Prostate gland (tissue), 2 donors: ENCODE measurements at regions not wholly inside any gene's neighbourhood (a gene's known extent, or its start where the extent isn't known, plus 50 kb on each side); places are given as distances from the start of the nearest gene placed in this dataset.

Experiments
- DNase-seq: peaks from one replicate; pipeline ENCODE4 v3.0.0-alpha.2; 2019; ENCODE audit warnings: low spot score
- H3K27ac ChIP-seq, 2 donors: fragments of 200-600 bp; sonication (generic); 2 replicates each; pipeline ENCODE4 v1.5.1; 2017 to 2019
- H3K27me3 ChIP-seq: fragments of 200-600 bp; sonication (generic); replicated peaks from 2 replicates; pipeline ENCODE4 v1.5.1; 2019; ENCODE audit not compliant: insufficient read depth
- H3K36me3 ChIP-seq, 2 donors: fragments of 200-600 bp; sonication (generic); 1 replicate in 1 of 2; 2 replicates in 1 of 2; pipeline versions ENCODE4 v1.5.1 to v1.8.1; 2017 to 2019
- H3K4me1 ChIP-seq: fragments of 200-600 bp; sonication (generic); replicated peaks from 2 replicates; pipeline ENCODE4 v1.5.1; 2019
- H3K4me3 ChIP-seq, 2 donors: fragments of 200-600 bp; sonication (generic); 2 replicates each; pipeline ENCODE4 v1.5.1; 2017 to 2019
- H3K9me3 ChIP-seq: fragments of 200-600 bp; sonication (generic); 2 replicates; pipeline ENCODE4 v1.5.1; 2017
- CTCF ChIP-seq, 4 experiments: fragments of 200-600 bp in 2 of 4; fragments of 450-650 bp in 2 of 4; sonication (generic) in 2 of 4; IDR thresholded peaks; 1 replicate in 3 of 4; 2 replicates in 1 of 4; pipeline ENCODE4 v1.5.1; 2016 to 2019; ENCODE audit warnings: antibody characterized with exemption in 4 of 4, mild to moderate bottlenecking in 2 of 4, moderate library complexity in 2 of 4
- POLR2A ChIP-seq: fragments of 450-650 bp; IDR thresholded peaks from one replicate; pipeline ENCODE4 v1.6.1; 2016; ENCODE audit warnings: antibody characterized with exemption, mild to moderate bottlenecking
- POLR2AphosphoS5 ChIP-seq: sonication (generic); formaldehyde crosslinking; IDR thresholded peaks from one replicate; pipeline ENCODE4 v1.6.1; 2017; ENCODE audit warnings: antibody characterized with exemption
- WGBS: methylation state at CpG from one replicate; pipeline ENCODE4 v1.1.5; 2018; 5-methylcytosine and 5-hydroxymethylcytosine counted together
- intact Hi-C: fragments of 100-400 bp; cut with DNase I; formaldehyde crosslinking; loops from one replicate; pipeline ENCODE4 v1.14.2; 2022

- 32% methylated on average over 4 of the region's 4 CpGs for WGBS
- H3K27ac ChIP-seq = no peak overlapping the region
- no peaks in the 10 kb centered on the region for H3K4me1 ChIP-seq
- intact Hi-C loops = no loop called here
- no peak for TF ChIP-seq POLR2AphosphoS5
- TF ChIP-seq CTCF (IDR thresholded peaks at IDR 0.05) = no peak
- no peak for TF ChIP-seq POLR2A
- no peak for DNase-seq
- H3K36me3 ChIP-seq = no peaks in the 10 kb centered on the region
- no peaks in the 10 kb centered on the region for H3K9me3 ChIP-seq
- H3K4me3 ChIP-seq = no peak overlapping the region
- no peaks in the 10 kb centered on the region for H3K27me3 ChIP-seq
Measured at GRCh38 chr18:24976502-24976901, 375.5 kb downstream of the ZNF521 start.

GRCh38 chr18:24979235-24979634 lies 372.7 kb downstream of the ZNF521 start:
- no peak for TF ChIP-seq POLR2A
- TF ChIP-seq CTCF (IDR thresholded peaks at IDR 0.05) = no peak
- Histone ChIP-seq H3K9me3 (no peaks in the 10 kb centered on the region), H3K36me3 (no peaks in the 10 kb centered on the region), H3K4me3 (no peak overlapping the region), H3K4me1 (no peaks in the 10 kb centered on the region), H3K27ac (no peak overlapping the region), H3K27me3 (no peaks in the 10 kb centered on the region)
- DNase-seq = no peak
- WGBS = 83% methylated on average over 4 of the region's 4 CpGs
- intact Hi-C loops = no loop called here

GRCh38 chr18:24982831-24983230 lies 369.1 kb downstream of the ZNF521 start:
- DNase-seq = no peak
- WGBS = 86% methylated on average over 2 of the region's 2 CpGs
- intact Hi-C loops = no loop called here
- Histone ChIP-seq H3K36me3 (no peaks in the 10 kb centered on the region), H3K27ac (no peak overlapping the region), H3K9me3 (no peaks in the 10 kb centered on the region), H3K4me1 (no peaks in the 10 kb centered on the region), H3K27me3 (no peaks in the 10 kb centered on the region), H3K4me3 (no peak overlapping the region)
- TF ChIP-seq CTCF (IDR thresholded peaks at IDR 0.05) (no peak), POLR2AphosphoS5 (no peak), POLR2A (no peak)

- TF ChIP-seq POLR2A = no peak
- no peak for TF ChIP-seq CTCF (IDR thresholded peaks at IDR 0.05)
- TF ChIP-seq POLR2AphosphoS5 = no peak
- WGBS = 80% methylated on average over 8 of the region's 8 CpGs
- H3K4me3 ChIP-seq = no peak overlapping the region
- H3K27me3 ChIP-seq = no peaks in the 10 kb centered on the region
- DNase-seq = no peak
- no peaks in the 10 kb centered on the region for H3K36me3 ChIP-seq
- H3K27ac ChIP-seq = no peak overlapping the region
- intact Hi-C loops = no loop called here
- no peaks in the 10 kb centered on the region for H3K9me3 ChIP-seq
- H3K4me1 ChIP-seq = no peaks in the 10 kb centered on the region
Measured at GRCh38 chr18:24983566-24984139, 368.3 kb downstream of the ZNF521 start.

- Histone ChIP-seq H3K36me3 (no peaks in the 10 kb centered on the region), H3K4me1 (no peaks in the 10 kb centered on the region), H3K9me3 (no peaks in the 10 kb centered on the region), H3K4me3 (no peak overlapping the region), H3K27me3 (no peaks in the 10 kb centered on the region), H3K27ac (no peak overlapping the region)
- intact Hi-C loops = no loop called here
- TF ChIP-seq CTCF (IDR thresholded peaks at IDR 0.05) = no peak
- TF ChIP-seq POLR2AphosphoS5 = no peak
- no peak for TF ChIP-seq POLR2A
- WGBS = 32% methylated on average over 4 of the region's 4 CpGs
- DNase-seq = no peak
Measured at GRCh38 chr18:24985586-24985985, 366.4 kb downstream of the ZNF521 start.
